ENCODE measurements at regions not wholly inside any gene's neighbourhood (a gene's known extent, or its start where the extent isn't known, plus 50 kb on each side); places are given as distances from the start of the nearest gene placed in this dataset.
A peak's percentile ranks its signal among the peaks of the same experiment; 100 is the strongest.

- no peak for DNase-seq
These were observed 373.3 kb downstream of the IRS1 start for GRCh38 chr2:226426292-226426736.

GRCh38 chr2:226424971-226425370 lies 374.6 kb downstream of the IRS1 start:
- DNase-seq, result no peak

GRCh38 chr2:226423498-226423960 lies 376.1 kb downstream of the IRS1 start:
- DNase-seq, result peak in 5 of 14 donors; percentile 2 to 21 (median 5)

- no peak for DNase-seq
These were observed 379.0 kb downstream of the IRS1 start for GRCh38 chr2:226420646-226421045.

- no peak for DNase-seq
These were observed 381.1 kb downstream of the IRS1 start for GRCh38 chr2:226418521-226418920.

GRCh38 chr2:226414335-226414734 lies 385.3 kb downstream of the IRS1 start:
- no peak for DNase-seq

- DNase-seq, result no peak
These were observed 386.0 kb downstream of the IRS1 start for GRCh38 chr2:226413498-226414130.

- DNase-seq, result no peak
These were observed 387.8 kb downstream of the IRS1 start for GRCh38 chr2:226411727-226412360.

- DNase-seq, result no peak
These were observed 388.4 kb downstream of the IRS1 start for GRCh38 chr2:226411205-226411604.

- no peak for DNase-seq
These were observed 389.3 kb downstream of the IRS1 start for GRCh38 chr2:226410247-226410835.

- DNase-seq, result no peak
These were observed 390.5 kb downstream of the IRS1 start for GRCh38 chr2:226409134-226409533.

- DNase-seq, result no peak
These were observed 391.5 kb downstream of the IRS1 start for GRCh38 chr2:226408141-226408540.

GRCh38 chr2:226407135-226407534 lies 392.5 kb downstream of the IRS1 start:
- DNase-seq, result no peak

- no peak for DNase-seq
These were observed 394.2 kb downstream of the IRS1 start for GRCh38 chr2:226405465-226405864.

- DNase-seq, result no peak
These were observed 396.3 kb downstream of the IRS1 start for GRCh38 chr2:226403369-226403768.

- no peak for DNase-seq
These were observed 400.6 kb downstream of the IRS1 start for GRCh38 chr2:226399006-226399405.

- DNase-seq, result no peak
These were observed 401.0 kb downstream of the IRS1 start for GRCh38 chr2:226398580-226398979.

- DNase-seq, result no peak
These were observed 403.1 kb downstream of the IRS1 start for GRCh38 chr2:226396541-226396940.

GRCh38 chr2:226387499-226387942 lies 412.1 kb downstream of the IRS1 start:
- DNase-seq, result no peak

- no peak for DNase-seq
These were observed 416.2 kb downstream of the IRS1 start for GRCh38 chr2:226383461-226383860.

- DNase-seq, result no peak
These were observed 418.9 kb downstream of the IRS1 start for GRCh38 chr2:226380679-226381078.

- no peak for DNase-seq
These were observed 420.6 kb downstream of the IRS1 start for GRCh38 chr2:226378753-226379705.

Measured in C1 segment of cervical spinal cord (tissue), 14 donors.